Activated effector memory CD4-positive, alpha-beta T cell treated with anti-CD3 and anti-CD28 coated beads, Interleukin-2, amount 50 U/mL, for 16 hours (primary cell): ENCODE measurements at regions not wholly inside any gene's neighbourhood (a gene's known extent, or its start where the extent isn't known, plus 50 kb on each side); places are given as distances from the start of the nearest gene placed in this dataset.

Source experiments
- DNase-seq: peaks from one replicate; pipeline ENCODE4 v3.0.0-alpha.2; 2020

DNA sequence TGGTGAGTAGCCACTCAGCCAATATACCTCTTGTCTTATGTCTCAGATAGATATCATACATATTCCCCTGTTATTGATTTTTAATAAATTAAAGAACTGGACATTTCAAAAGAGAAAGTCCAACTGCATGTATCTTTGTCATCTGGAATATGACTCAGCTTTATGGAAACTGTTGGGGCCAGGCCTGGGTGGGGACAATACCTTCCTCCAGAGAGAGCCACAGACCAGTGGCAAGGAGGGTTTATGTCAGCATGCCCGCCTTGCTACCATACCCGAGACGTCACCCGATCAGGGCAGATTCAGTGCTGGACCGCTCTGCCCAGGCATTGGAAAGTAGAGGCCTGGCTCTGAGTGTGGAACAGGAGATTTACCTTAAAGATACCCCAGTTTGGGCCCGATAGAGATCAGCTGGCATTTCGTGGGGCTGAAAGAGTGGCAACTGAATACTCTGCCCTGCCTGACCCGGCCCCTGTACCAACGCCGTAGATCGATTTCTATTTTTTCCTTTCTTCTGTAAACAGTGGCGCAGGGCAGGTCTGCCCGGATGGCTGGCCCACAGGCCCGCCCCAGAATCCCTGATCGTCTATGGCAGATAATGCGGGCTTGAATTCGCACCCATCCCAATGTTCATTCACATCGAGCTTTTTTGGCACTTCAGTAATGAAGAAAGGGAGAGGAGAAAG lies 158.6 kb downstream of the SALL1 start:
- no peak for DNase-seq

- no peak for DNase-seq
Observed at GRCh38 chr16:50991436-50991835, 159.6 kb downstream of the SALL1 start.

- no peak for DNase-seq
Observed at GRCh38 chr16:50991006-50991405, 160.1 kb downstream of the SALL1 start.

- no peak for DNase-seq
Observed at GRCh38 chr16:50989047-50989446, 162.0 kb downstream of the SALL1 start.

DNA sequence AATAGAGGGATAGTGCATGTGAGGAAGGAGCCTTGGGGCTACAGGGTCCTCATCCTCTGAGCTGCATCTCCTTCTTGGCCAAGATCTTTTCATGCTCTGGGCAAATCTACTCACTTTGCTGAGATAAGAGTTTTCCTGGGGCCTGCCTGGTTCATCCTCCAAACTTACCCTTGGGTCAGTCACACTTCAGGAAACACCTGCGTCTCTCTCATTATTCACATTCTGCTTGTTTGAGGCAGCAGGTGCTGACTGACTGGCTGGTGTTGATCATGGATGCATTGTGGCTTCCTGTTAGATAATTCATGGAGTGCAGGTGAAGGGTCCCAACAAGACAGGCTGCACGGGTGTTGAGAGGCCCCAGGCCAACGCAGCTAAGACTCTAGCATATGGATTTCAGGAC lies 162.6 kb downstream of the SALL1 start:
- no peak for DNase-seq

DNA sequence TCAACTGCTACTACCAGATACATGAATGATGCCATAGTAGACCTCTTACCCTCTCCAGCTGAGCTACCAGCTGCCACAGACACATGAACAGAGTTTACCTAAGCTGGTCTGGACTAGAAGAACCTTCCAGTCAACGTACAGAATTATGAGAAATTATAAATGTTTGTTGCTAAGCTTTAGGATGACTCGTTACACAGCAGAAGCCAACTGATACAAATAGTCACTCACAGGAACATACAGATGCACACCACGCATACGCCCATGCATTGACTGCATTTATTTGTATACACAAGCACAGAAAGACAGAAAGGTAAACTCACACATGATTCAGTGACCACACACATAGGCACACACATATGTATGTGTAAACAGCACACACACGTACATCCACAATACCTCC lies 164.6 kb downstream of the SALL1 start:
- no peak for DNase-seq

DNA sequence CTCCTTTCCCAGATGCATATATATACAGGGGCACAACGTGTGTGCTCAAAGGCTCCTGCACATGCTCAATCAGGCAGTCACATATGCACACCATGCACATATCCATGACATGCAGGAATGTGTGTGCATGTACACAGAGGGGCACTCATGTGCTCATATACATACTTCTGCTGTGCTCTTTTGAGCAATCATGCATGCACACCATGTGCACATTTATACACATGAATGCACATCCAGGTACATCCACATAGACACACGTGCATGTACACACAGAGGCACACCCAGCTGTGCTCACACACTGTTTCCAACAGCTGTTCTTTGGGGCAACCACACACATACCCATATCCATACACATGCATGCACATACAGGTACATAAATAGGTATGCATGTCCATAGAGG lies 165.3 kb downstream of the SALL1 start:
- DNase-seq: no peak

GRCh38 chr16:50984688-50985087 lies 166.4 kb downstream of the SALL1 start:
- DNase-seq: no peak

DNA sequence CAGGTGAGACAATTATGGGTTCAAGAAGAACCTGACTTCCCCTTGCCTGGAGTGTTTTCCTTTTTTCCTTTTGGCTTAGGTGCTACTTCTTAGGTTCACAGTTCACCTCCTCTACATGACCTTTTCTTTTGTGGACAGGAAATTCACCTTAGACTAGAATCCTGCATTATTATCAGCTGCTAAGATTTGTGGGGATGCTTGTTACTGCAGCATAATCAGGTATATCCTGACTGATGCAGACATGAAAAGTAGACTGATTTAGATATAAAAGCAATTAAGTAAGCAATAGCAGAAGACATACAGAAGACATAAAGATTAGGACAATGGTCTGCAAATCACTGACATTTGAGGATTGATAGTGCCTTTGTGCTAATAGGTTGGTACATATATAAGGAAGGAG lies 168.3 kb downstream of the SALL1 start:
- no peak for DNase-seq

DNA sequence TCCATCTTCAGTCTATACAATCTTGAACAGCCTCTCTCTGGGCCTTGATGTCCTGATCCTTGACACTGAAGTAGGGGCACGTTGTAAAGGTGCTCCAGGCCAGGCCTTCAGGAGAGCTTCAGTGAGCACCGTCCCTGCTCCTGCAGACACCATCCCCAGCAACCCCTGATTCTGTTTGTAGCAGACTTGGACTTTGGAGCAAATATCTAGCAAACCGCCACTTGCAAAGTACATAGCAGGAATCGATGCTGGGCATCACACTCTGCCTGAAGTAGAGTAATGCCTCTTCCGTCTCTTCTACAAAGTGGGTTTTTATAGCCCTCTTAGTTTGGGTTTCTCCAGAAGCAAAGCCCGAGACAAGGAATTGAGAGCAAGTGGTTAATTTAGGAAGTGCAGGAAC lies 169.1 kb downstream of the SALL1 start:
- no peak for DNase-seq

GRCh38 chr16:50980666-50981065 lies 170.4 kb downstream of the SALL1 start:
- no peak for DNase-seq

GRCh38 chr16:50979806-50980620 lies 171.1 kb downstream of the SALL1 start:
- DNase-seq: no peak

DNA sequence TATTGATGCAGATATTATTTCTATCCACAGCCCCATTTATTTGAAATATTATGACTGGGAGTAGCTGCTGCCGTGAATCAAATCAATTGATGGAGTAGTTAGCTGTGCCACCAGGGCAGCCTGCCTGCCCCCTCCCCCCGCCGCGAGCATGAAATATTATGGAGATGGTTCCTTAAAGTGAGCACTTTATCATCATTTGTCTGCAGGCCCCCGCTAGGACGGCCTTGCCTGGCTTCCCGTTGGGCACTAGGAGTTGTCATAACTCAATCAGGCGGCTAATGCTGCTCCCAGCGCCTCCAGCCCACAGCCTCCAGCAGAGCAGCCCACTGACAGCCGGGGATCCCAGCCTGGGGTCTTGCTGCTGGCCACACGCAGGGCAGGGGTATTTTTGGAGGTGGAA lies 173.9 kb downstream of the SALL1 start:
- DNase-seq: no peak

DNA sequence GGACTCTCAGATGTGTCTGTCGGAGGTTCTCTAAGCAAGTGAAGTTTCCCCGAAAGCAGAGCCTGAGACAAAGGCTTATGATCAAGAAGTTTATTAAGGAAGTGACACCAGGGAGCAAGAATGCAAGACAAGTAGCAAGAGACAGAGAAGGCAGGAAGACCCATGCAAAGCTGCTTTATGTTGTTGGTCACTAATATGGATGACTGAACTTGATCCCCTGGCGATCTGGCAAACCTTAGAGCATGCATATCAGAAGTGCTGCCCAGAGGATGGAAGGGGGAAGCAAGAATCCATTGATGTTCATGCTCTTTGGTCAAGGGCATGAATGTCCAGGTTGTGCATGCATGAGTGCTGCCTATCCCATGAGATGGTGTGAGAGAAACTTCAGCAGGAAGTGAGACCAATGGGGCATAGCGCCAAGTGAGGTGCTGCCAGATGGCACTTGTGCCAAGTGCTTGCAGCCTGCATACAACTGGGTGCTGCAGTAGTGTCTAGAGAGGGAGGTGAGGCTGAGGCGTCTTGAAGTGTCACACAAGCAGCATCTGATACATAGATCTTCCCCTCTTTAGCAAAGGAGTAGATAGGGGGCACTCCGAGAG lies 176.5 kb downstream of the SALL1 start:
- no peak for DNase-seq

GRCh38 chr16:50972876-50973275 lies 178.2 kb downstream of the SALL1 start:
- no peak for DNase-seq

DNA sequence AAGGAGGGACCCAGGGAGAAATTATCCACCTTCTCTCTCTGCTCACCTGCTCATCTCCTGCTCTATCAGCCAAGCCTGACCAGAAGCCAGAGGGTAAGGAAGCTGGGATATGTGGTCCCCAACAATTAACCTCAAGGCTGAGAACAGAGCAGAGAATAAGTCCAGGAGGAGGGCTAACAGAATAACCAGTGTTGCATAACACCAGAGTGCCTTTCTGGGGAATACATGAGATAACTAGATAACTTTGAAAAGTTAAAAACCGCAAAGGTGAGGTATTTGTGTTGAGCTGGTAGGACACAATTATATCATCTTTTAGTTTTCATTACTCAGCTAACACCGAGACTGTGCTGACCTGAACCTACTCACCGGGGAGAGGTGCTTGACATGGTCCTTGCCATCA lies 180.8 kb downstream of the SALL1 start:
- DNase-seq: no peak

DNA sequence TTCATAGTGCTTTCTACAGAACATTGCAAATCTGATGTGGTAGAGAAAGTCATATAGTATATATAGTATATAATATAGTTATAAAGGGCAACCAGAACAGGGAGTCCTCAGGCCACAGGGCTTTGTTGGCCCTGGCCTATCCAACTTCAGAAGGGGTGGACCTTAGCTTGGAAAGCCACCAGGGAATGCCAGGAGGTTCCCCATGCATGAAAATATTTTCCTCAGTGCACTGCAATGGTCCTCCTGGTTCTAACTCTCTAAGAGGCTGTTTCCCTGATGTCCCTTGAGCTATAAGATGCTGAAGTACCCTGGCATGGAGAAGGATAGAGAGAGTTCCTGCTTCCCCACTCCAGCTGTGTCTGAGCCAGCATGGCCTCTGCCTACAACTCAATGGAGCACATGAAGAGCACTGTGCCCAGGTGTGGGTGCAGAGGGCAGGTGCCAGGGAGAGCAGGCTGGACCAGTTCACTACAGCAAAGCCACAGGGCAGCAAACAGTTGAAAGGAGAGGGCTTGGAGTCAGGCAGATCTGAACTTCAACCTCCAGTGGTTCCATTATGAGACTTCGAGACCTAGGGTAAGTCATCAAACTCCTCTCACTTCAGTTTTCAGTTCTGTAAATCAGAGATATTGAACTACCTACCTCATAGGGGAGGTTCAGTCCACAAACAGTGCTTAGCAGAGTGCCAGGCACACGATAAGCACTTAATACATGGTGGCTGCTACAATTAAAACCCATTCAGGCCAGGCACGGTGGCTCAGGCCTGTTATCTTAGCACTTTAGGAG lies 183.1 kb downstream of the SALL1 start:
- DNase-seq: no peak

DNA sequence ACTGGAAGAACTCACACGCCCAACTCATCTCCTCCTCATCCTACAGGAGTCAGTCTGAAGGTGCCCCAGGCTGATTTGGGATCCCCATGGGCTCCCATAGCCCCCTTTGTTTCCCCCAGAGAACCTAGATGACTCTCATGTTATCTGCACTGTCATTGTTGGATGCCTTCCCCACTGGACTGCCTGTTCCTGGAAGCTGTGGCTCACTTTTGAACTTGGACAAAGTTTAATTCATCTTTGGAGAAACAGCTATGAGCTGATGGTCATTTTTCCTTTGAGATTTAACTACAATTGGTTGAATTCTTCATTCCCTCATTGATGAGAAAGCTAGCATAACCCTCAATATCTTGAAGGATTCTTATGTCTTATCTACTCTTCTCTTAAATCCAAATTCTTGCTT lies 186.6 kb downstream of the SALL1 start:
- no peak for DNase-seq

GRCh38 chr16:50961952-50962351 lies 189.1 kb downstream of the SALL1 start:
- no peak for DNase-seq

GRCh38 chr16:50960517-50961202 lies 190.4 kb downstream of the SALL1 start:
- no peak for DNase-seq

DNA sequence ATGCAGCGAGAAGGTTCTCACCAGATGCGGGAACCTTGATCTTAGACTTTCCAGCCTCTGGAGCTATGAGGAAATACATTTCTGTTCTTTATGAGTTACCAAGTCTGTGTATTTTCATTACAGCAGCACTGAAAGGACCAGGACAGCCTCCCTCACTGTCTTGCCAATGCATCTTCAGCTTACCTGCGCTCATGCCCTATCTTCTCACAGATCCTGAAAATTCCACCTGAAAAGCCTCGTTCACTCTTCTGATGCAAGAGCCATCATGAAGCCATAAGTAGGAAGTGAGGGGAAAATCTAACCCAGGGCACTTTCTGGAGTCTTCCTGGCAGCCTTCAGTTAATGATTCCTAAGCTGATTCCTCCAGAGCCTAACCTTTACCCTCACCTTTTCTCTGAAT lies 194.0 kb downstream of the SALL1 start:
- DNase-seq: no peak

GRCh38 chr16:50956637-50957036 lies 194.4 kb downstream of the SALL1 start:
- DNase-seq: no peak

DNA sequence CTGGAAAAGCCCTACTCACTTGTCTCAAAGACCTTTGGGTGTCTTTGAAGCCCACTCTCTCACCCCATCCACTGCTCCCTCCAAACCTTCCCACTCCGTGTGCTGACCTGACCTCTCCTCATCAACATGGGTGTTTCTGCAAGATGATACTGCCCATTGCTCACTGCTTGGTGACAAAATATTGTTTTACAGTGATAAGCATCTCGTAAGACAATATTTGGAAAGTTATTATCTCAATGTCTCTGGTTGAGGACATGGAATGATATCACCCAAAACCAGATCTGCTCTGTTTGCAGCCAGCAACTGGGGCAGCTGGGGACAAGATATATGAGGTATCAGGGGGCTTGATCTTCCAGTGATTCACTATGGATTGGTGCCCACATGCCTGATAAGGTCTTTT lies 195.8 kb downstream of the SALL1 start:
- peak; percentile 3 for DNase-seq
